Rectal smooth muscle tissue (tissue), 1 donor: ENCODE measurements at regions not wholly inside any gene's neighbourhood (a gene's known extent, or its start where the extent isn't known, plus 50 kb on each side); places are given as distances from the start of the nearest gene placed in this dataset.

Experiments used
- H3K27ac ChIP-seq: one replicate; pipeline ENCODE4 v1.7.0; 2013; ENCODE audit warnings: low read depth, low read length, inconsistent platforms
- H3K27me3 ChIP-seq: one replicate; pipeline ENCODE4 v1.7.0; 2013; ENCODE audit warnings: low read length; ENCODE audit not compliant: control insufficient read depth, insufficient read depth
- H3K36me3 ChIP-seq: one replicate; pipeline ENCODE4 v1.7.0; 2013; ENCODE audit warnings: low read length; ENCODE audit not compliant: control insufficient read depth, insufficient read depth
- H3K4me1 ChIP-seq: one replicate; pipeline ENCODE4 v1.7.0; 2013; ENCODE audit warnings: low read length; ENCODE audit not compliant: control insufficient read depth, insufficient read depth
- H3K4me3 ChIP-seq: one replicate; pipeline ENCODE4 v1.7.0; 2013; ENCODE audit warnings: low read length
- H3K9ac ChIP-seq: one replicate; pipeline ENCODE4 v1.7.0; 2013; ENCODE audit warnings: low read length

DNA sequence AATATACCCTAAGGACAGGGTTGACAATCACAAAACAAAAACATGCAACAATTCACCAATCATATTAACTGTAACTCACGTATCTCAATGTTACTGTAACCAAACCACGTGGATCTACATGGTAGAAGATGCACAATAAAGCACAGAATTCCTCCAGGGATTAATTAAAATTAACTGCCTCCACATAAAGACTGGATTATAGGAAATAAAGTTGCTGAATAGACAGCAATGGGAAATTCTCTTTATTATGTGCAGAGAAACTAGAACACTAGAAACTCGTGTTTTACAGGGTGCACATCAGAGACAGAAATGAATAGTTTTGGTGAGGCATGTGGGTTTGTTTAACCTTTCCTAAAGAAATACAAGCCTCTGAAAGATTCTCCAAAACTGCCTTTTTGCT is 696.3 kb downstream of the EPHA3 start:
- no peak overlapping the region for H3K4me3 ChIP-seq
- no peaks in the 10 kb centered on the region for H3K36me3 ChIP-seq
- H3K27ac ChIP-seq: no peak overlapping the region
- no peak overlapping the region for H3K9ac ChIP-seq
- H3K4me1 ChIP-seq: no peaks in the 10 kb centered on the region
- H3K27me3 ChIP-seq: no peaks in the 10 kb centered on the region

DNA sequence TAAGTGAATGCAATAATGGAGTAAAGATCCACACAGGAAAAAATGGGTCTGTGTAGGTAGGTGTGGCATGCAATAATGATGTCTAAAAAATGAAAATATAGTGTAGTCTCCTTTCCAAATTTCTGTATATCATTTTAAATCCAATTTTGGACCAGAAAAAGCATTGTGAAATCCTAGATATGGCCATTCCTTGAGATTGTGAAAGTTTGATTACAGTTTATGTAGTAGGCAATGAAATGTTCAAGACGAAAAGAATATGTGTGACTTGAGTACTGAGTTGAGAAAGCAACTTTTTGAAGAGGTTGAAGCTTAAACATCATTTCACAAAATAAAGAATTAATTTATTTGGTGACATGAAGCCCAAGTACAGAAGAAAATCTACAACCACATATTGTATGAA is 698.7 kb downstream of the EPHA3 start:
- Histone ChIP-seq H3K9ac (no peak overlapping the region), H3K27ac (no peak overlapping the region), H3K36me3 (no peaks in the 10 kb centered on the region), H3K4me1 (no peaks in the 10 kb centered on the region), H3K4me3 (no peak overlapping the region), H3K27me3 (no peaks in the 10 kb centered on the region)

- Histone ChIP-seq H3K36me3 (no peaks in the 10 kb centered on the region), H3K9ac (no peak overlapping the region), H3K4me1 (no peaks in the 10 kb centered on the region), H3K27ac (no peak overlapping the region), H3K4me3 (no peak overlapping the region), H3K27me3 (no peaks in the 10 kb centered on the region)
These were observed 701.3 kb downstream of the EPHA3 start for GRCh38 chr3:89808680-89809197.

DNA sequence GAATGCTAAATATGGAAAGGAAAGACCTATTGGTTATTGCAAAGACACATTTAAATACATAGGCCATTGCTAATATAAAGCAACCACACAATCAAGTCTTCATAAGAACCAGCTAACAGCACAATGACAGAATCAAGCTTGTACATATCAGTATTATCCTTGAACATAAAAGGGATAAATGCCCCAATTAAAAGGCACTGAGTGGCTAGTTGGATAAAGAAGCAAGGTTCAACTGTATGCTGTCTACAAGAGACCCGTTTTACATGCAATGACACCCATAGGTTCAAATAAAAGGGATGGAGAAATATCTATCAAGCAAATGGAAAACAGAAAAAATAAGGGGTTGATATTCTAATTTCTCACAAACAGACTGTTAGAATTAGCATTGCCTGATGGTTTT is 706.1 kb downstream of the EPHA3 start:
- no peaks in the 10 kb centered on the region for H3K4me1 ChIP-seq
- H3K27me3 ChIP-seq: no peaks in the 10 kb centered on the region
- H3K4me3 ChIP-seq: no peak overlapping the region
- H3K27ac ChIP-seq: no peak overlapping the region
- H3K9ac ChIP-seq: no peak overlapping the region
- no peaks in the 10 kb centered on the region for H3K36me3 ChIP-seq

DNA sequence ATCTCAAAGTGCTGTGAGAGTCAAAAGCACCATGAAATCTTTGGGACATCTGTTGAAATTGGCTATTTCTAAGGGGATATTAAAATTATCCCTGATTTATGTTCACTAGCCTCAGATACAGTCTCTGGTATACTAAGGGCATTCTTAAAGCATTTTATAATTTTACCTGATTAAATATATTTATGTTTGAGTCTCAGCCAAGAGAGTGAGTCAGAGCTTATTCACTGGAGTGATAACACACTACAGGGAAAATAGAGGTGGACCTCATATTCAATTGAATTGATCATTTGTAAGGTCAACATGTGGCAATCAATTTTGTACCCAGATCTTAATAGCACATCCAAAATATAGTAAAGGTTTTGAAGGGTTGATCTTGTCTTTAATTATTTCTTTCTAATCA is 733.6 kb downstream of the EPHA3 start:
- no peak overlapping the region for H3K27ac ChIP-seq
- no peak overlapping the region for H3K9ac ChIP-seq
- no peaks in the 10 kb centered on the region for H3K36me3 ChIP-seq
- H3K27me3 ChIP-seq: no peaks in the 10 kb centered on the region
- no peak overlapping the region for H3K4me3 ChIP-seq
- H3K4me1 ChIP-seq: no peaks in the 10 kb centered on the region

DNA sequence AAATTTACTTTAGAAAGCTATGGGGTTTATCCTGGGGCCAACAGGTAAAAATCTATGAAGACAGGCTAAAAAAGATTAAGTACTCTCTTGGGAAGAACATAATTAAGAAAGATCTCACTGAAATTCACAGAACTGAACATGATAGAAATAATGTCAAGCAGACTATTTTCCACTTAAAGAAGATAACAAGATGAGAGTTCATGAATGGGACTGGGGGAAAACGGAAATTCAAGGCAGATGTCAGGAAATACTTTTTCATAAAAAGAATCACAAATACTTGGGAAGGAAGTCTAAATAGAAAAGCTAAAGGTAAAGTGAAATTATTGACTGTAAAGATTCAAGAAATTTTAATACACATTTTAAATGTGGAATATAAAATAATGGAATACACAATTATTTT is 737.6 kb downstream of the EPHA3 start:
- Histone ChIP-seq H3K36me3 (no peaks in the 10 kb centered on the region), H3K4me1 (no peaks in the 10 kb centered on the region), H3K27me3 (no peaks in the 10 kb centered on the region), H3K4me3 (no peak overlapping the region), H3K27ac (no peak overlapping the region), H3K9ac (no peak overlapping the region)

- Histone ChIP-seq H3K9ac (no peak overlapping the region), H3K4me3 (no peak overlapping the region), H3K27me3 (no peaks in the 10 kb centered on the region), H3K4me1 (no peaks in the 10 kb centered on the region), H3K36me3 (no peaks in the 10 kb centered on the region), H3K27ac (no peak overlapping the region)
These were observed 740.5 kb downstream of the EPHA3 start for GRCh38 chr3:89847955-89848354.

DNA sequence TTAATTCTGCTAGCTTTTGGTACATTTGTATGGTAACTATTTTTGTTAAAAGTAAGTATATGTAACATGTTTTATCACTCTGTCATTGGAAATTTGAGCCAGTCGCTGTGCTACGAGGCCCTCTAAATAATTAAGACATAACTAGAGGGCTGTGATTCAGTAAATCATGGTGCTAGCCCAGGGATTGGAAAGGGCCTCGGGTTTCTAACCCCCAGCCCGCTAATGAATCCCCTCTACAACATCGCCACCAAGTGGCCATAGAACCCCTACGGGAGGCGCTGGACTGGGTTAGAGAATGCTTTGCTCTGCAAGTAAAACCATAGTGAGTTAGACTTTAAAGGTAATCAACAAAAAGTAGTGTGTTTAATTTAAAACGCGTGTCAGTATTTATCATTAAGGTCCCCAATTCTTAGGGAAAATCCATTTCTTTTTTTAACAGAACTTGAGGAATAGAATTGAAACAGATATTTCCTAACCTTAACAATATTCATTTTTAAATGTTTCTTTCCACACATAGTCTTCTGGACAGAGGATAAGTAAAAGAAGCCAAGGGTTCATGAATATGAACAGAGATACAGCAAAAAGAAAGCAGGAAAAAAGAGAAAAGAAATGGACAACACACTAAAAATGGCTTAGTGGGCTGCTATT is 744.7 kb downstream of the EPHA3 start:
- Histone ChIP-seq H3K4me1 (no peaks in the 10 kb centered on the region), H3K27me3 (no peaks in the 10 kb centered on the region), H3K4me3 (no peak overlapping the region), H3K36me3 (no peaks in the 10 kb centered on the region), H3K9ac (no peak overlapping the region), H3K27ac (no peak overlapping the region)

GRCh38 chr3:89859757-89860156 is 752.3 kb downstream of the EPHA3 start:
- Histone ChIP-seq H3K9ac (no peak overlapping the region), H3K27me3 (no peaks in the 10 kb centered on the region), H3K27ac (no peak overlapping the region), H3K36me3 (no peaks in the 10 kb centered on the region), H3K4me1 (no peaks in the 10 kb centered on the region), H3K4me3 (no peak overlapping the region)

- H3K27me3 ChIP-seq: no peaks in the 10 kb centered on the region
- H3K9ac ChIP-seq: no peak overlapping the region
- H3K4me1 ChIP-seq: no peaks in the 10 kb centered on the region
- H3K4me3 ChIP-seq: no peak overlapping the region
- no peak overlapping the region for H3K27ac ChIP-seq
- H3K36me3 ChIP-seq: no peaks in the 10 kb centered on the region
These were observed 759.9 kb downstream of the EPHA3 start for GRCh38 chr3:89867286-89867685.

DNA sequence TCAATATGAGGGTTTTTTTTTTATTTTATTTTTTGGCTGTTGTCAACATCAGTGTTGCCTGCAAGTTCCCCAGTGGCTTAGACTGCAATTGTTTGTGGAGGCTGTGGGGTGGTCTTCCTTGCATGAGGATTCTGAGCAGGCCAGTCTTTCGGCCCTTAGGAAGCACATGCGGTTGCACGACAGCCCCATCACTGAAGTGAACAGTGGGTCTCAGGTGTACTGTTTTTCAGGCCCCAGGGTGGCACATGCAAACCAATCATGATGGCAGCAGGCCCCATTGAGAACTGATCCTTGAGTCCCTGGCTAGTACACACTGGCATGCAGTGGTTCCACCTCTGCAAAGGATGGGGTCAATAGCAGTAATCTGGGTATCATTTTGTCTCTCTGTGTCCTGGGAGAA is 768.7 kb downstream of the EPHA3 start:
- Histone ChIP-seq H3K27ac (no peak overlapping the region), H3K4me1 (no peaks in the 10 kb centered on the region), H3K27me3 (no peaks in the 10 kb centered on the region), H3K36me3 (no peaks in the 10 kb centered on the region), H3K9ac (no peak overlapping the region), H3K4me3 (no peak overlapping the region)

DNA sequence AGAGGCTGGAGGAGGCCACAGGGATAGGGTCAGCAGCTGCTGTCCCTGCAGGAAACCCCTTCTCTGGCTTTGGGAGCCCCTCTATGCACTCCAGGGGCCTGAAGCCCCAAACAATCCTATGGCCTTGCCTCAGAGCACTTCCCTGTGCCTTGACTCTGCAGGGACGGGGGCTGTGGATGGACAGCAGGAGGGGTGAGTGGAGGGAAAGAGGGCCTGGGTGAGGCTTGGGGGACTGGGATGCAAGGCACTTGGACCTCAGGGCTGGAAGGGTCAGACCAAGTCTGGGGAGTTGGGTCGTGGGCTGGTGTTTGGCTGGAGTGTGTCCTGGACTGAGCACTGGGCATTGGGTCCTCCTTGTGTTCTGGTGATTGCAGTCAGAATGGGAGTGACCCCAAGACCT is 769.8 kb downstream of the EPHA3 start:
- Histone ChIP-seq H3K4me1 (no peaks in the 10 kb centered on the region), H3K36me3 (no peaks in the 10 kb centered on the region), H3K27ac (no peak overlapping the region), H3K4me3 (no peak overlapping the region), H3K27me3 (no peaks in the 10 kb centered on the region), H3K9ac (no peak overlapping the region)

- Histone ChIP-seq H3K36me3 (no peaks in the 10 kb centered on the region), H3K27ac (no peak overlapping the region), H3K4me3 (no peak overlapping the region), H3K9ac (no peak overlapping the region), H3K4me1 (no peaks in the 10 kb centered on the region), H3K27me3 (no peaks in the 10 kb centered on the region)
These were observed 782.0 kb downstream of the EPHA3 start for GRCh38 chr3:89889386-89889785.
